ENCODE measurements at regions not wholly inside any gene's neighbourhood (a gene's known extent, or its start where the extent isn't known, plus 50 kb on each side); places are given as distances from the start of the nearest gene placed in this dataset.

GRCh38 chr3:152209776-152210175 is 59.0 kb upstream of the MBNL1 start:
- TF ChIP-seq, protein P1, sequence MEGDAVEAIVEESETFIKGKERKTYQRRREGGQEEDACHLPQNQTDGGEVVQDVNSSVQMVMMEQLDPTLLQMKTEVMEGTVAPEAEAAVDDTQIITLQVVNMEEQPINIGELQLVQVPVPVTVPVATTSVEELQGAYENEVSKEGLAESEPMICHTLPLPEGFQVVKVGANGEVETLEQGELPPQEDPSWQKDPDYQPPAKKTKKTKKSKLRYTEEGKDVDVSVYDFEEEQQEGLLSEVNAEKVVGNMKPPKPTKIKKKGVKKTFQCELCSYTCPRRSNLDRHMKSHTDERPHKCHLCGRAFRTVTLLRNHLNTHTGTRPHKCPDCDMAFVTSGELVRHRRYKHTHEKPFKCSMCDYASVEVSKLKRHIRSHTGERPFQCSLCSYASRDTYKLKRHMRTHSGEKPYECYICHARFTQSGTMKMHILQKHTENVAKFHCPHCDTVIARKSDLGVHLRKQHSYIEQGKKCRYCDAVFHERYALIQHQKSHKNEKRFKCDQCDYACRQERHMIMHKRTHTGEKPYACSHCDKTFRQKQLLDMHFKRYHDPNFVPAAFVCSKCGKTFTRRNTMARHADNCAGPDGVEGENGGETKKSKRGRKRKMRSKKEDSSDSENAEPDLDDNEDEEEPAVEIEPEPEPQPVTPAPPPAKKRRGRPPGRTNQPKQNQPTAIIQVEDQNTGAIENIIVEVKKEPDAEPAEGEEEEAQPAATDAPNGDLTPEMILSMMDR (IDR thresholded peaks at IDR 0.05), result no peak
- no peak for TF ChIP-seq POLR2AphosphoS5 (IDR thresholded peaks at IDR 0.05)
- no peak for TF ChIP-seq POLR2A (IDR thresholded peaks at IDR 0.05)
- no peak for TF ChIP-seq EP300 (IDR thresholded peaks at IDR 0.05)
